ENCODE measurements at regions not wholly inside any gene's neighbourhood (a gene's known extent, or its start where the extent isn't known, plus 50 kb on each side); places are given as distances from the start of the nearest gene placed in this dataset.
"Not testable (repeated sequence)": the region's sequence is repeated elsewhere in the genome, so short reads cannot be mapped to it uniquely, and the experiment has no call there.

GRCh38 chr15:31681529-31682259 is 348.6 kb upstream of the CHRNA7 start:
- TF ChIP-seq, protein P1, sequence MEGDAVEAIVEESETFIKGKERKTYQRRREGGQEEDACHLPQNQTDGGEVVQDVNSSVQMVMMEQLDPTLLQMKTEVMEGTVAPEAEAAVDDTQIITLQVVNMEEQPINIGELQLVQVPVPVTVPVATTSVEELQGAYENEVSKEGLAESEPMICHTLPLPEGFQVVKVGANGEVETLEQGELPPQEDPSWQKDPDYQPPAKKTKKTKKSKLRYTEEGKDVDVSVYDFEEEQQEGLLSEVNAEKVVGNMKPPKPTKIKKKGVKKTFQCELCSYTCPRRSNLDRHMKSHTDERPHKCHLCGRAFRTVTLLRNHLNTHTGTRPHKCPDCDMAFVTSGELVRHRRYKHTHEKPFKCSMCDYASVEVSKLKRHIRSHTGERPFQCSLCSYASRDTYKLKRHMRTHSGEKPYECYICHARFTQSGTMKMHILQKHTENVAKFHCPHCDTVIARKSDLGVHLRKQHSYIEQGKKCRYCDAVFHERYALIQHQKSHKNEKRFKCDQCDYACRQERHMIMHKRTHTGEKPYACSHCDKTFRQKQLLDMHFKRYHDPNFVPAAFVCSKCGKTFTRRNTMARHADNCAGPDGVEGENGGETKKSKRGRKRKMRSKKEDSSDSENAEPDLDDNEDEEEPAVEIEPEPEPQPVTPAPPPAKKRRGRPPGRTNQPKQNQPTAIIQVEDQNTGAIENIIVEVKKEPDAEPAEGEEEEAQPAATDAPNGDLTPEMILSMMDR (conservative IDR thresholded peaks at IDR 0.05), result not testable (repeated sequence)
- not testable (repeated sequence) for TF ChIP-seq ZFX (IDR thresholded peaks at IDR 0.05)

Measured in C4-2B (cell line).